ENCODE measurements at regions not wholly inside any gene's neighbourhood (a gene's known extent, or its start where the extent isn't known, plus 50 kb on each side); places are given as distances from the start of the nearest gene placed in this dataset.
"Not testable (repeated sequence)": the region's sequence is repeated elsewhere in the genome, so short reads cannot be mapped to it uniquely, and the experiment has no call there.

DNA sequence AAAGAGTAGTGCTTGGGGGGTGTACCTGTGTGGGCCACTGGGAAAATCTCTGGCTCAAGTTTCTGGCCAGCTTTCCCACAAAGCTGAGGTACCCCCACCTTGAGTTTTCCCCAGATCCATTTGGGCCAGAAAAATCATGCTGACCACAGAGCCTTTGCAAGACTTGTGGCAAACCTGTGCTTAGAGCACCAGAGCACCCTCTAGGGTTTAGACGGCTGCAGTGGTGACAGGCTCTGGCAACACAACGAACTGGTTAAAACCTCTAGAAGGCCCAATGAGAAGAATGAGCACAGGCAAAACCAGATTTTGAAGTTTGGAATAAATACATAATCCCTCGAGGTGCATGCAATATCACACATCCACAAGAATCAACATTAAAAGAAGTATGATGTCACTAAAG lies 290.7 kb upstream of the FOLH1 start:
- Histone ChIP-seq H3K9ac (ENCODE audit: low read length) (no peak overlapping the region), H3K36me3 (ENCODE audit: control insufficient read depth, low read depth, low read length) (no peaks in the 10 kb centered on the region), H3K4me3 (ENCODE audit: low read length) (no peak overlapping the region), H3K4me1 (ENCODE audit: control insufficient read depth, low read depth, low read length) (no peaks in the 10 kb centered on the region), H3K27ac (ENCODE audit: low read length) (no peak overlapping the region), H3K9me3 (ENCODE audit: control insufficient read depth, low read depth, low read length) (peaks cover 6% of the 10 kb centered on the region), H3K27me3 (ENCODE audit: control insufficient read depth, insufficient read depth, low read length) (no peaks in the 10 kb centered on the region)

DNA sequence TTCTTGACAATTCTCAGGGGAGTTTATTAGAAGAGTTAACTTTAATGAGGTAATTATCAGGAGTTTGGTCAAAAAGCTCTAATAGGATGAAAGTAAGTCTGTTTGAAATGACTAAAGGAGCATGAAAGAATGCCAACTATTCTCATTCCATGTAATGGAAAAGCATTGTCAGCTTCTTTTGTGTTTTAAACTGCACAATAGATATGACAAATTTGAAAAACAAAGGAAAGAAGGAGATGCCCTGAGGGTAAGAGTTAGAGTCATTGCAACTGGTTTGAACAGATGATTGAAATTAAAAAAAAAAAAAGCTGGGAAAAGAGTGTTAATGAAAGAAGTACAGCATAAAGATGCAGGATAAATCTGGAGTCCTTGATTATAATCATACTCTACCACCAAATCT lies 296.8 kb upstream of the FOLH1 start:
- no peak overlapping the region for H3K27ac ChIP-seq (ENCODE audit: low read length)

DNA sequence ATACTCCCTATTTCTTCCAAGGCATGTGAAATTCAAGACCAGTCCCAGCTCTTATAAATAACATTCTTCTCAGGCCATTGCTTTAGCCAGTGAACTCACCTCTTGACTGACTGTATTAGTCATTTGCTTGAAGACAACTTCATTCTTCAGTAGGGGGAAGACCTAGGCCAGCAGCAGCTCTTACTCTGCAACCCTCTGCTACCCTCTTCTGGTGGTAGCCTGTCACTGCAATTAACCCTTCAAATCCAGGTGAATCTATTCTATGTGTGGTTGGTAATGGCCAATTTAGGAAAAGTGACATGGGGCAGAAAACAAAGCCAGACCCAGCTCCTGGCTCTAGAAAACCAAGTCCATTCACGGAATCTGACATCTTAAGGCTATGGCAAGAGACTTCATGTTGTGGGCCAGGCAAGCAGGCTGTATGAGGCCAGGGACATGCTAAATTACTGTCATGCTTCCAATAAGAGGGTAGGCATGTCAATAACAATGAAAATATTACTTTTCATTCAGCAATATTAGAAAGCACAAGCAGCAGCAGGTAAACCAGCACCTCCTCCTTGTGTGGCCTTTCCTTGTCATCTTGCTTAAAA lies 317.9 kb upstream of the FOLH1 start:
- not testable (repeated sequence) for H3K27me3 ChIP-seq (ENCODE audit: control insufficient read depth, insufficient read depth, low read length); H3K4me1 ChIP-seq (ENCODE audit: control insufficient read depth, low read depth, low read length); H3K9me3 ChIP-seq (ENCODE audit: control insufficient read depth, low read depth, low read length); H3K9ac ChIP-seq (ENCODE audit: low read length); H3K27ac ChIP-seq (ENCODE audit: low read length); H3K4me3 ChIP-seq (ENCODE audit: low read length); H3K36me3 ChIP-seq (ENCODE audit: control insufficient read depth, low read depth, low read length)

More for the DNA sequence above, 296.8 kb upstream of the FOLH1 start:
- Histone ChIP-seq H3K36me3 (ENCODE audit: control insufficient read depth, low read depth, low read length) (no peaks in the 10 kb centered on the region), H3K27me3 (ENCODE audit: control insufficient read depth, insufficient read depth, low read length) (no peaks in the 10 kb centered on the region), H3K9me3 (ENCODE audit: control insufficient read depth, low read depth, low read length) (peaks cover 3% of the 10 kb centered on the region), H3K4me3 (ENCODE audit: low read length) (no peak overlapping the region), H3K4me1 (ENCODE audit: control insufficient read depth, low read depth, low read length) (peaks cover 3% of the 10 kb centered on the region), H3K9ac (ENCODE audit: low read length) (no peak overlapping the region)

DNA sequence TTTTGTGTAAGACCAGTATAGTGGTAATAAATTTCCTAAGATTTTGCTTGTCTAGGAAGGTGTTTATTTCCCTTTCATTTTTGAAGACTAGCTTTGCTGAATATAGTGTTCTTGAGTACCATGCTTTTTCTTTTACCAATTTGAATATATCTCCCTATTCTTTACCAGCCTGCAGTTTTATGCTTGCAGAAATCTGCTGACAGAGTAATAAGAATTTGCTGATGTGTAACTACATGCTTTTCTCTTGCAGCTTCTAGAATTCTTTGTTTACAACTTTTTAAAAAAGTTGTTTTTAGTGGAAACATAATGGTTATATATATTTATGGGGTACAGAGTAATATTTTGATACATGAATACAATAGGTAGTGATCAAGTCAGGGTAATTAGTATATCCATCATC lies 324.8 kb upstream of the FOLH1 start:
- H3K36me3 ChIP-seq (ENCODE audit: control insufficient read depth, low read depth, low read length) = no peaks in the 10 kb centered on the region
- H3K27me3 ChIP-seq (ENCODE audit: control insufficient read depth, insufficient read depth, low read length) = no peaks in the 10 kb centered on the region
- H3K9ac ChIP-seq (ENCODE audit: low read length) = no peak overlapping the region
- H3K4me3 ChIP-seq (ENCODE audit: low read length) = no peak overlapping the region
- peaks cover 37% of the 10 kb centered on the region for H3K9me3 ChIP-seq (ENCODE audit: control insufficient read depth, low read depth, low read length)
- H3K4me1 ChIP-seq (ENCODE audit: control insufficient read depth, low read depth, low read length) = no peaks in the 10 kb centered on the region
- H3K27ac ChIP-seq (ENCODE audit: low read length) = no peak overlapping the region

DNA sequence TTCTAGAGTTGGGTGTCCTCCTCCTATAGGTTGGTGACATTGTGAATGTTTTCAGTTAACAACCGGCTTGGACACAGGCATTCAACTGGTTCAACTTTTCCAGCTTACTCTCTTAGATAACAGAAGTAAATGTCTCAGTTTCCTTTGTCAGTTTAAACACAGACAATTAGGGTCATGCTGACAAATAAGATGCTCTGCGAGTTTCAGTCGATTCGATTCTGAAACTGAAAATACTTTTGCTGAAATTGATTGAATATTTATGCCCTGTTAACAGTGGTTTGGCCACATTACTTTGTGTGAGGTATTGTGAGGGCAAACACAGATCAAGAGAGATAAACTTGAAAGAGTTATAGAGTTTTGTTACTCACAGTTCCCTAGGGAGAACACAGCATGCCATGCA lies 330.5 kb upstream of the FOLH1 start:
- H3K27me3 ChIP-seq (ENCODE audit: control insufficient read depth, insufficient read depth, low read length); H3K27ac ChIP-seq (ENCODE audit: low read length); H3K4me1 ChIP-seq (ENCODE audit: control insufficient read depth, low read depth, low read length); H3K4me3 ChIP-seq (ENCODE audit: low read length); H3K36me3 ChIP-seq (ENCODE audit: control insufficient read depth, low read depth, low read length); H3K9ac ChIP-seq (ENCODE audit: low read length): not testable (repeated sequence)
- peaks cover 30% of the 10 kb centered on the region for H3K9me3 ChIP-seq (ENCODE audit: control insufficient read depth, low read depth, low read length)

DNA sequence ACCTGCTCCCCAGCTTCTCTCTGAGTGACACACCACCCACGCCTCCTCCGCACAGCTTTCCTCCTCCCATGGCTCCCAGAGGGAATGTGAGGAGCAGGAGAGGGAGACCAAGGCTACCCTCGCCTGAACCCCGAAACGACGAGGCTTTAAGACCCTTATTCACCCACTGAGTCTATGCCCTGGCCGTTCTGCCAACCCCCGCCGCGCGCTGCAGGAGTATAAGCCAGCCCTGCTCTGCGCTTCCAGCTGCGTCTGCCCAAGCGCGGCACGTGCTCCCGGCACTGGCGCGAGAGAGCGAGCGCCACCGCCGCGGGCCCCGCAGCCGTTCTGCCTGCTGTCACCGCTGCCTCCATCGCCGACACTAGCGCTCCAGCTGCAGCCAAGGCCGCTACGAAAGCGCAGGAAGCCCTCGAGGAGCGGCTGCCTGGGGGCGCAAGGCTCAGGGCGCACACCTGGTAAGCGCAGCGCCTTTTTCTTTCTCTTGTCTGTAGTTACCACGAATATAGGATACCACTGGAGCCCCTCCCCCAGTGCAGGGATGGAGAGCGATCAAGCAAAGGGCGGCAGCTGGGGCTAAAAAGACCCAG lies 350.0 kb upstream of the FOLH1 start:
- not testable (repeated sequence) for H3K4me1 ChIP-seq (ENCODE audit: control insufficient read depth, low read depth, low read length); H3K36me3 ChIP-seq (ENCODE audit: control insufficient read depth, low read depth, low read length); H3K27me3 ChIP-seq (ENCODE audit: control insufficient read depth, insufficient read depth, low read length); H3K27ac ChIP-seq (ENCODE audit: low read length); H3K9ac ChIP-seq (ENCODE audit: low read length); H3K4me3 ChIP-seq (ENCODE audit: low read length)
- peaks cover 44% of the 10 kb centered on the region for H3K9me3 ChIP-seq (ENCODE audit: control insufficient read depth, low read depth, low read length)

DNA sequence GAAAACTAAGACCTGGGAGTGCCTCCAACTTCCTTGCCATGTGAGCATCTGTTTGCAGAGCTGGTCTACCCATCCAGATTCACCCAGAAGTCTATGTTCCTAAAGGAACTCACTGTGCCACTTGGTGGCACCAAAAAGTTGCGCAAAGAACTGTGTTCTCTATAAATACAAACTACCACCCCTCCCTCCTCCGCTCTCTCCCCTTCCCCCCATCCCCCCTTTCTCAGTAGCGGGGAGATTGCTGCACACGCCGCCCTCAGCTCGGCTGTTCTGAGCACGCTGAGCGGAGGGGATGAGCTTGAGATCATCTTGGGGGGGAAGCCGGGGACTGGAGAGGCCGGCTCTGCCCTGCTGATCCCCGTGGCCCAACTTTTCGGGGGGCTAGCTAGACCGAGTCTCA lies 352.2 kb upstream of the FOLH1 start:
- H3K27me3 ChIP-seq (ENCODE audit: control insufficient read depth, insufficient read depth, low read length); H3K4me3 ChIP-seq (ENCODE audit: low read length); H3K9ac ChIP-seq (ENCODE audit: low read length); H3K27ac ChIP-seq (ENCODE audit: low read length); H3K36me3 ChIP-seq (ENCODE audit: control insufficient read depth, low read depth, low read length); H3K4me1 ChIP-seq (ENCODE audit: control insufficient read depth, low read depth, low read length): not testable (repeated sequence)
- peaks cover 45% of the 10 kb centered on the region for H3K9me3 ChIP-seq (ENCODE audit: control insufficient read depth, low read depth, low read length)

DNA sequence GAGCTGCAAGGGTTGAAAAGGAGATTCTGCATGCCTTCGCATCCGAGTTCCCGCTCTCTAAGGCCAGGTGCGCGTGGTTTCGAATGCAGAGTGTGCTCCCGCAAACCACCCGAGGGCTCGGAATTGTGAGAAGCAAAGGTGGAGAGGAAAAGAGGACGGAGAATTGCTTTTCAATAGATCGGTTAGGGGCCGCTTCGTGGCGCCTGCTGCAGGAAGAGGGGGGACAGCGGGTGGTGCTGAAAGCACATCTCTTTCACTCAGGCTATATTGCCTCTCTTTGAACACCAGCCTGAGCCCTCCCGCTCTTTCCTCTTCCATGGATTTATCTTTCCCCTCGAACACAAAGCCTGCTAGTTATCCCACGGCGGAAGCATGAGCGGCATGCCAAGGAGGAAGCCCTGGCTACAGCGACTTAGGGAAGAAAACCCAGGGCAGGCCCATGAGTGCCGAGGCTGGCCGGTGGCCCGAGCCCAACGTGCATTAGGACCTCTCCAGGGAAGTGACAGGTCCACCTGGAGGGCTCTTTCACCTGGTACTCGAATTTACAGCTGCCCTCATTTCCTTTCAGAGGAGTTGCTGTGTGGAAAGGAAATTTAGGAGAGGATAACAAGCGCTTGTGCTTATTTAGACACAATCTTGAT lies 353.0 kb upstream of the FOLH1 start:
- H3K27ac ChIP-seq (ENCODE audit: low read length); H3K36me3 ChIP-seq (ENCODE audit: control insufficient read depth, low read depth, low read length); H3K4me3 ChIP-seq (ENCODE audit: low read length); H3K27me3 ChIP-seq (ENCODE audit: control insufficient read depth, insufficient read depth, low read length); H3K9ac ChIP-seq (ENCODE audit: low read length); H3K4me1 ChIP-seq (ENCODE audit: control insufficient read depth, low read depth, low read length): not testable (repeated sequence)
- H3K9me3 ChIP-seq (ENCODE audit: control insufficient read depth, low read depth, low read length) = peaks cover 42% of the 10 kb centered on the region

DNA sequence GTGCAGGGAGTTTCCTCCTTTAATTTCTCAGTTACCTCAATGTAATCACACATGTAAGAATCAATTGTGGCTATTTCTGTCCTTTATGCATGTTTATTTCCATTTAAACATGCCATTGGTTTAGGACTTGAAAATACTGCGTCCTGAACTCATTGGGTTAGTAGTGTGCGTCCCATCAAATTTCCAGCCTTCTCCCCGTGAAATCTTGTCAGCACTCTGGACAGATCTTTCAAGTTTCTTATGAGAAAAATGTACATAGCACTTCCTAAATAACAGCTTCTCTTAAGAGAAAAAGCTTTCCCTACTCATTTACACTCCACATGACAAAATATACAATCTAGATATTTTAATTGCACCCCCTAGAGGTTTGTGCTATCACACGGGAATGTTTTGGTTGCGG lies 353.9 kb upstream of the FOLH1 start:
- not testable (repeated sequence) for H3K4me1 ChIP-seq (ENCODE audit: control insufficient read depth, low read depth, low read length); H3K36me3 ChIP-seq (ENCODE audit: control insufficient read depth, low read depth, low read length); H3K9ac ChIP-seq (ENCODE audit: low read length); H3K27ac ChIP-seq (ENCODE audit: low read length); H3K27me3 ChIP-seq (ENCODE audit: control insufficient read depth, insufficient read depth, low read length); H3K4me3 ChIP-seq (ENCODE audit: low read length)
- H3K9me3 ChIP-seq (ENCODE audit: control insufficient read depth, low read depth, low read length) = peaks cover 35% of the 10 kb centered on the region

DNA sequence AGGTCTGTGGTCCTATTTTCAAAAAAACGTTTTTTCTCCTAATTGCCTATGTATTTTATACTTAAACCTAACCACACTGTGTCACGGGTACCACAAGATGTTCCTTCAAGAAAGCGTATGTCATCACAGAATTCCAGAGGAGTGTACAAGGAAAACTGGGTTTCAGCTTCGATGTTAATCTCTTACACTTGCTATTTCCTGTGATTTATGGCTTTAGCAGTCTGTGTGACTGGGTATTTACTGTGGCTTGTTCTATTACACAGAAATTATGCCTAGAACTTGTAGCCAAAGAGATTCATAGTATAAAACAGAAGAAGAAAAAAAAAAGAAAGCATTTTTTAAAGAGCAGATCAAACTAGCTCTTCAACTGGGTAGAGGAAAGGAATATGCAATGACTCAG lies 371.1 kb upstream of the FOLH1 start:
- H3K9ac ChIP-seq (ENCODE audit: low read length); H3K36me3 ChIP-seq (ENCODE audit: control insufficient read depth, low read depth, low read length); H3K27me3 ChIP-seq (ENCODE audit: control insufficient read depth, insufficient read depth, low read length); H3K27ac ChIP-seq (ENCODE audit: low read length); H3K4me3 ChIP-seq (ENCODE audit: low read length); H3K4me1 ChIP-seq (ENCODE audit: control insufficient read depth, low read depth, low read length): not testable (repeated sequence)
- peaks cover 22% of the 10 kb centered on the region for H3K9me3 ChIP-seq (ENCODE audit: control insufficient read depth, low read depth, low read length)

DNA sequence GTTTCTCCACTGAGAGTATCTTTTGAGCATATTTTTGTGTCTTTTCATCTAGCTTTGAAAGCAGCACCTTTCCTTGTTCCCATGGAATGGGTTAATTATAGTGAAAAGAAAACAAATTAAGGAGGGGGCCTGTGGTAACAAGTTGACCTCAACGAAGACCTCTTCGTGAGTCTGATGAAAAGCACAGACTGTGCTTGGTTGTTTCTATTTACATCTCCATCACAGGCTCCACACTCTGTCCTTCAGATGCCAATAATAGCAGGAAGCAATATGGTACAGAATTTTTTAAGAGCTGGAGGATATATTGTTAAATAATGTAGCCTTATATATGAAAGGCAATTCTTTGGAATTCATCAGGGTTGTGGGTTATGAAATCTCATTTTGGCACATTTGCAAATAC lies 366.7 kb upstream of the OR4C13 start:
- not testable (repeated sequence) for H3K36me3 ChIP-seq (ENCODE audit: control insufficient read depth, low read depth, low read length); H3K4me3 ChIP-seq (ENCODE audit: low read length); H3K9ac ChIP-seq (ENCODE audit: low read length)

DNA sequence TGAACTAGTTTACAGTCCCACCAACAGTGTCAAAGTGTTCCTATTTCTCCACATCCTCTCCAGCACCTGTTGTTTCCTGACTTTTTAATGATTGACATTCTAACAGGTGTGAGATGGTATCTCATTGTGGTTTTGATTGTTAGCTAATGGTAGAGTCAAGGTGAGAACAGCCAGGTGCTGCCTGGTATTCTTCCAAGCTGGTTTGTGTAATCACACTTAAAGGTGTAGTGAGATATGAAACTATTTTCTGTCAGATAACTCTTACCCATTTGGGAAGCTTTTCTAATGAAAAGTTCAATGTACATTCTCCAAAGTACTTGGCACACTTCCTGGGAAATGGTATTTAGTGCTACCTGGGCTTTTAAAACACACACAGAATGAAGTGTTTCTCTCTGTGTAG lies 343.3 kb upstream of the OR4C13 start:
- not testable (repeated sequence) for H3K27ac ChIP-seq (ENCODE audit: low read length); H3K9ac ChIP-seq (ENCODE audit: low read length); H3K36me3 ChIP-seq (ENCODE audit: control insufficient read depth, low read depth, low read length); H3K27me3 ChIP-seq (ENCODE audit: control insufficient read depth, insufficient read depth, low read length); H3K4me3 ChIP-seq (ENCODE audit: low read length); H3K4me1 ChIP-seq (ENCODE audit: control insufficient read depth, low read depth, low read length)
- peaks cover 61% of the 10 kb centered on the region for H3K9me3 ChIP-seq (ENCODE audit: control insufficient read depth, low read depth, low read length)

More for the DNA sequence above, 366.7 kb upstream of the OR4C13 start:
- peaks cover 14% of the 10 kb centered on the region for H3K9me3 ChIP-seq (ENCODE audit: control insufficient read depth, low read depth, low read length)
- H3K27me3 ChIP-seq (ENCODE audit: control insufficient read depth, insufficient read depth, low read length); H3K4me1 ChIP-seq (ENCODE audit: control insufficient read depth, low read depth, low read length); H3K27ac ChIP-seq (ENCODE audit: low read length): not testable (repeated sequence)

Data from iPS-18a (cell line).